ENCODE measurements at regions not wholly inside any gene's neighbourhood (a gene's known extent, or its start where the extent isn't known, plus 50 kb on each side); places are given as distances from the start of the nearest gene placed in this dataset.

- TF ChIP-seq EZH2phosphoT487 (IDR thresholded peaks at IDR 0.05) (no peak), EZH2 (IDR thresholded peaks at IDR 0.05) (no peak), CTCF (IDR thresholded peaks at IDR 0.05) (no peak)
- Mint-ChIP-seq H3K27ac (no peak overlapping the region), H3K27me3 (ENCODE audit: insufficient read depth, low read depth) (no peaks in the 10 kb centered on the region), H3K9me3 (peaks cover 3% of the 10 kb centered on the region), H3K4me1 (no peaks in the 10 kb centered on the region), H3K4me3 (no peak overlapping the region), H3K36me3 (no peaks in the 10 kb centered on the region)
- Histone ChIP-seq H3K27me3 (no peaks in the 10 kb centered on the region), H3K9ac (no peak overlapping the region), H4K20me1 (ENCODE audit: low read depth) (no peaks in the 10 kb centered on the region), H3K4me1 (no peaks in the 10 kb centered on the region), H3K4me2 (no peak overlapping the region), H3K79me2 (ENCODE audit: low read depth) (no peaks in the 10 kb centered on the region), H3K4me3 (no peak overlapping the region), H3K9me3 (ENCODE audit: low read depth) (no peaks in the 10 kb centered on the region), H2AFZ (replicated peaks) (no peak overlapping the region), H3K36me3 (no peaks in the 10 kb centered on the region), H3K27ac (no peak overlapping the region), H3F3A (ENCODE audit: low read depth) (no peaks in the 10 kb centered on the region)
- DNase-seq (ENCODE audit: low spot score): no peak
Observed at GRCh38 chr20:52536841-52537400, 345.3 kb upstream of the ZFP64 start.

DNA sequence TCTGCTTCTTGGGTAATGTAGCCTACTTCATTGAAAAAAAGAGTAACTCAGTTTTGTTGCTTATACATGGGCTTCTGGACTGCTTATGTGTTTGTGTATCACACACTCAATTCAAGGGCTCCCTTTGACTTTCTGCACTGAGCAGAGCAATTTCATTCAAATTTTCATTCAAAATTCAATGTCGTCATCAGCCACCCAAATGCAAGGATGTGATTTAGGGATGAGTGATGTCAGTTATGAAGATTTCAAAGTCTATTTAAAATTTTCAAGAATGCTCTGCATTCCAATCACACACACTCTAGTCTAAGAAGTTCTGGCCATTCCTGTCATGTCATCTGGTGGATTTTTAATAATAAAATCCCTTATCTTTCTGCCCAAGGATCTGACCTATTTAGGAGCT, 344.5 kb upstream of the ZFP64 start:
- no peak for DNase-seq (ENCODE audit: low spot score)
- no peaks in the 10 kb centered on the region for H3K27me3 Mint-ChIP-seq (ENCODE audit: insufficient read depth, low read depth)
- no peaks in the 10 kb centered on the region for H3K4me1 Mint-ChIP-seq
- H3K9me3 Mint-ChIP-seq: peaks cover 3% of the 10 kb centered on the region
- Histone ChIP-seq H3F3A (ENCODE audit: low read depth) (no peaks in the 10 kb centered on the region), H3K4me2 (no peak overlapping the region), H2AFZ (replicated peaks) (no peak overlapping the region), H3K27me3 (no peaks in the 10 kb centered on the region), H3K27ac (no peak overlapping the region), H4K20me1 (ENCODE audit: low read depth) (no peaks in the 10 kb centered on the region), H3K4me1 (no peaks in the 10 kb centered on the region), H3K4me3 (no peak overlapping the region), H3K9me3 (ENCODE audit: low read depth) (no peaks in the 10 kb centered on the region), H3K9ac (no peak overlapping the region), H3K36me3 (no peaks in the 10 kb centered on the region), H3K79me2 (ENCODE audit: low read depth) (no peaks in the 10 kb centered on the region)
- H3K27ac Mint-ChIP-seq: no peak overlapping the region
- no peak overlapping the region for H3K4me3 Mint-ChIP-seq
- H3K36me3 Mint-ChIP-seq: no peaks in the 10 kb centered on the region
- TF ChIP-seq CTCF (IDR thresholded peaks at IDR 0.05) (no peak), EZH2phosphoT487 (IDR thresholded peaks at IDR 0.05) (no peak), EZH2 (IDR thresholded peaks at IDR 0.05) (no peak)

GRCh38 chr20:52534616-52535015, 343.0 kb upstream of the ZFP64 start:
- DNase-seq (ENCODE audit: low spot score): no peak
- Mint-ChIP-seq H3K4me1 (no peaks in the 10 kb centered on the region), H3K9me3 (peaks cover 3% of the 10 kb centered on the region), H3K36me3 (no peaks in the 10 kb centered on the region), H3K4me3 (no peak overlapping the region), H3K27ac (no peak overlapping the region), H3K27me3 (ENCODE audit: insufficient read depth, low read depth) (no peaks in the 10 kb centered on the region)
- no peak overlapping the region for H2AFZ ChIP-seq (replicated peaks)
- H3K27ac ChIP-seq: no peak overlapping the region
- no peaks in the 10 kb centered on the region for H3K27me3 ChIP-seq
- no peaks in the 10 kb centered on the region for H3F3A ChIP-seq (ENCODE audit: low read depth)
- no peaks in the 10 kb centered on the region for H3K9me3 ChIP-seq (ENCODE audit: low read depth)
- no peak overlapping the region for H3K4me2 ChIP-seq
- no peak overlapping the region for H3K9ac ChIP-seq
- H3K4me3 ChIP-seq: no peak overlapping the region
- H3K79me2 ChIP-seq (ENCODE audit: low read depth): no peaks in the 10 kb centered on the region
- TF ChIP-seq EZH2phosphoT487 (IDR thresholded peaks at IDR 0.05) (no peak), CTCF (IDR thresholded peaks at IDR 0.05) (no peak), EZH2 (IDR thresholded peaks at IDR 0.05) (no peak)
- H4K20me1 ChIP-seq (ENCODE audit: low read depth): no peaks in the 10 kb centered on the region
- no peaks in the 10 kb centered on the region for H3K36me3 ChIP-seq
- no peaks in the 10 kb centered on the region for H3K4me1 ChIP-seq
